Small intestine (tissue), 7 donors: ENCODE measurements at regions not wholly inside any gene's neighbourhood (a gene's known extent, or its start where the extent isn't known, plus 50 kb on each side); places are given as distances from the start of the nearest gene placed in this dataset.

Experiments
- DNase-seq, 2 donors: peaks; one replicate each; pipeline versions ENCODE4 v3.0.0 to v3.0.0-alpha.2; 2013
- FAIRE-seq: peaks from 2 replicates; lab custom pipeline; 2012; peaks lifted over from hg19 to GRCh38; lab: Jason Lieb, UNC
- H3K27ac ChIP-seq, 3 donors: one replicate each; pipeline ENCODE4 v1.5.1; 2013; ENCODE audit warnings: low read length in 2 of 3, mild to moderate bottlenecking in 2 of 3, control low read depth in 1 of 3, inconsistent platforms in 1 of 3, low read depth in 1 of 3, moderate library complexity in 1 of 3
- H3K27me3 ChIP-seq, 3 donors: one replicate each; pipeline ENCODE4 v1.6.1; 2013; ENCODE audit warnings: low read length in 3 of 3, inconsistent platforms in 1 of 3; ENCODE audit not compliant: control insufficient read depth in 3 of 3, insufficient read depth in 3 of 3
- H3K36me3 ChIP-seq, 3 donors: one replicate each; pipeline ENCODE4 v1.6.1; 2013; ENCODE audit warnings: low read length in 3 of 3, inconsistent platforms in 1 of 3, low read depth in 1 of 3, mild to moderate bottlenecking in 1 of 3, moderate library complexity in 1 of 3; ENCODE audit not compliant: control insufficient read depth in 3 of 3, insufficient read depth in 2 of 3
- H3K4me1 ChIP-seq, 3 donors: one replicate each; pipeline ENCODE4 v1.6.1; 2013; ENCODE audit warnings: low read length in 2 of 3, inconsistent platforms in 1 of 3, low read depth in 1 of 3, mild to moderate bottlenecking in 1 of 3, moderate library complexity in 1 of 3; ENCODE audit not compliant: control insufficient read depth in 3 of 3, insufficient read depth in 2 of 3
- H3K4me3 ChIP-seq, 3 donors: one replicate each; pipeline ENCODE4 v1.5.1; 2013; ENCODE audit warnings: low read length in 3 of 3, control low read depth in 1 of 3, inconsistent platforms in 1 of 3, low read depth in 1 of 3, mild to moderate bottlenecking in 1 of 3, moderate library complexity in 1 of 3
- H3K9me3 ChIP-seq, 2 donors: one replicate each; pipeline ENCODE4 v1.6.1; 2013; ENCODE audit warnings: low read depth in 1 of 2, low read length in 1 of 2; ENCODE audit not compliant: control insufficient read depth in 2 of 2, insufficient read depth in 1 of 2
- WGBS, 3 donors: extraction: QIAGEN DNeasy Blood & Tissue Kit; methylation state at CpG; one replicate each; pipeline ENCODE4 v1.1.7; 2013; 5-methylcytosine and 5-hydroxymethylcytosine counted together
- donor health status: healthy with polysubstance abuse.
- donor health status: control.
- donor health status: control.
- donor health status: Bipolar disorder and iron deficiency.
- donor health status: healthy.

- peaks cover 0 to 11% of the 10 kb centered on the region in 2 donors for H3K9me3 ChIP-seq
- H3K4me3 ChIP-seq, result no peak overlapping the region
- H3K36me3 ChIP-seq, result no peaks in the 10 kb centered on the region
- H3K4me1 ChIP-seq, result peaks cover 0 to 5% (median 0%) of the 10 kb centered on the region in 3 donors
- H3K27me3 ChIP-seq, result no peaks in the 10 kb centered on the region
- no peak for DNase-seq
- FAIRE-seq, result no peak
- no peak overlapping the region for H3K27ac ChIP-seq
Measured at GRCh38 chr14:55734731-55735130, 154.7 kb downstream of the KTN1 start.

DNA sequence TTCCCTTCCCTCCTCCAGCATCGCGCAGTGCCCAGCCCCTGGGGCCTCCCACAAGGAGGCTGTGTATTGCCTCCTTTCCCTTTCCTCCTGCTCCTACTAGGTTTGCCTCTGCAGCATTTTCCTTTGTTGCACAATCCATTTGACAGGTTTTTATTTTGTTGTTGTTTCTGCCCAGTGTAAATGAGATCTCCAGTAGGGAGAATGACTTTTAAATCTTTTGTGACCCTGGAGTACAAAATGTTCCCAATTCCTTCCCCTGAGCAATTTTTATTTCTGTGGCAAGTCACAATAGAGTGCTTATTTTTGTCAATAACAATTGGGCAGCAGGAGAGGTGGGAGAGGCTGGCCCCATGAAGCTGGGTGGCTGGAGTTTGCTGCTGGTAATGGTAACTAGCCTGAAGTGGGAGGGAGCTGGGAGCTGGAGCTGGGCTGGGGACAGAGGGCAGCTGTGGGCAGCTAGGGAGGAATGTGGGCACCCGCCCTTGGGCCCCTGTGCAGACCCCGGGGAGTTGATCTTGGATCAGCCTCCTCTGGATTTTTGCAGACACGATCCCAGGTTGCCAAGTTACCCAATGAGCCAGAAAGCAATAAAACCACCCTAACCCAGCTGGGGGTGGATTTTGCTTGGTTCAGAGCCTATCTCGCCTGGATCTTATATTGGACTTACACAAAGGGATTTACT is 160.1 kb downstream of the KTN1 start:
- no peak for DNase-seq
- 43 to 62% (median 51%) methylated on average over 6 of the region's 6 CpGs for WGBS, 3 donors
- FAIRE-seq, result no peak
- Histone ChIP-seq H3K4me3 (no peak overlapping the region), H3K27me3 (no peaks in the 10 kb centered on the region), H3K36me3 (no peaks in the 10 kb centered on the region), H3K9me3 (peaks cover 0 to 5% of the 10 kb centered on the region in 2 donors), H3K4me1 (peaks cover 0 to 9% (median 0%) of the 10 kb centered on the region in 3 donors), H3K27ac (no peak overlapping the region)

GRCh38 chr14:55740649-55740989 is 160.6 kb downstream of the KTN1 start:
- FAIRE-seq (no peak), DNase-seq (no peak)
- Histone ChIP-seq H3K4me3 (no peak overlapping the region), H3K9me3 (peaks cover 0 to 5% of the 10 kb centered on the region in 2 donors), H3K4me1 (peaks cover 0 to 9% (median 0%) of the 10 kb centered on the region in 3 donors), H3K36me3 (no peaks in the 10 kb centered on the region), H3K27me3 (no peaks in the 10 kb centered on the region), H3K27ac (no peak overlapping the region)
- WGBS, 3 donors, result 89 to 96% (median 91%) methylated on average over 3 of the region's 3 CpGs

DNA sequence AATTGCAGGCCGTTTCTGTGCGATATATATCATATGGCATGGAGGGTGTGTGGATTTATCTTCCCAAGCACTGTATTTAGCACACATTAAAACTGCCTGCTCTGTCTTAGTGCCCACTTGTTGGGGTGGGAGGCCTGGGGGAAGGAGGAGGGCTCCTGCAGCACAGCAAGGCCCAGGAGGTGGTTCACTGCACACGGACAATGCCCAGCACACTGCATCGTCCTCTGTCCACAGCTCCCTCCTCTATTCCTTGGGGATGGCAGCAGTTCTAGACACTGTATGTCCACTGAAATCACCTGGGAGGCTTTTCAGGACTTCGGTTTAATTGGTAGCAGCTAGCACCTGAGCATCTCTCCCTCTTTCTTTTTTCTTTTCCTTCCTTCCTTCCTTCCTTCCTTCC is 161.2 kb downstream of the KTN1 start:
- no peaks in the 10 kb centered on the region for H3K9me3 ChIP-seq
- DNase-seq, result no peak
- H3K27ac ChIP-seq, result no peak overlapping the region
- FAIRE-seq, result no peak
- H3K4me3 ChIP-seq, result no peak overlapping the region
- 75 to 83% (median 79%) methylated on average over 5 of the region's 5 CpGs for WGBS, 3 donors
- H3K4me1 ChIP-seq, result peaks cover 0 to 13% (median 3%) of the 10 kb centered on the region in 3 donors
- no peaks in the 10 kb centered on the region for H3K36me3 ChIP-seq
- H3K27me3 ChIP-seq, result no peaks in the 10 kb centered on the region

DNA sequence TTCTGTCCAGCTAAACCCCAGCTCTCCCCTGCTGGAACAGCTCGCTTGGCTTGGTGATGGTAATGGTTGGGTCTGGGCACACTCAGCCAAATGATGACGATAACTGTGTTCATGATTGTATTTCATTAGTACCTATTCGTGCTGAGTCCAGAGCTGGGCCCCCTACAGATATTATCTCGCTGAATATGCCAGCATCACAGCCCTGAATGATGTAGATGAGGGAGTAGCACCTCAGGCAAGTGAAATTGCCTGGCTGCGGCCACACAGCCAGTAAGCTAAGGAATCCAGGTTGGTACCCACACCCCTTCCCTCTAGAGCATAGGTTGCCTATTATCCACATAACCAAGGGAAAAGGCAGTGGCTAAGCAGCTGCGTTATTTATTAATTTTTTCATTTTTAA is 163.5 kb downstream of the KTN1 start:
- FAIRE-seq, result no peak
- WGBS, 3 donors, result 89 to 95% (median 93%) methylated on average over 6 of the region's 6 CpGs
- H3K4me3 ChIP-seq, result no peak overlapping the region
- no peak for DNase-seq
- H3K36me3 ChIP-seq, result no peaks in the 10 kb centered on the region
- H3K27me3 ChIP-seq, result no peaks in the 10 kb centered on the region
- H3K4me1 ChIP-seq, result peaks cover 2 to 29% (median 4%) of the 10 kb centered on the region in 3 donors
- no peaks in the 10 kb centered on the region for H3K9me3 ChIP-seq
- H3K27ac ChIP-seq, result no peak overlapping the region

DNA sequence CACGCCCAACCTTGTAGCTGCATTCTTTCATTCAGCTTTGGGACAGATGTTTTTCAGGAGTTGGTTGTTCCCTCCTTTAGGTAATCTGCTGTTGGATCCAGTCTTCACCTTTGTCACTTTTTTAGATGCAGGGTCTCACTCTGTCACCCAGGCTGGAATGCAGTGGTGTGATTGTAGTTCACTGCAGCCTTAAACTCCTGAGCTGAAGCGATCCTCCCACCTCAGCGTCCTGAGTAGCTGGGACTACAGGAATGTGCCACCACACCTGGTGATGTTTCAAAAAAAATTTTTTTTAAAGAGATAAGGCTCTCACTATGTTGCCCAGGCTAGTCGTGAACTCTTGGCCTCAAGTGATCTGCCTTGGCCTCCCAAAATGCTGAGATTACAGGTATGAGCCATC is 164.3 kb downstream of the KTN1 start:
- Histone ChIP-seq H3K27me3 (no peaks in the 10 kb centered on the region), H3K4me1 (peaks cover 2 to 29% (median 4%) of the 10 kb centered on the region in 3 donors), H3K36me3 (no peaks in the 10 kb centered on the region), H3K9me3 (no peaks in the 10 kb centered on the region), H3K27ac (no peak overlapping the region), H3K4me3 (no peak overlapping the region)
- FAIRE-seq, result no peak
- 86 to 88% (median 86%) methylated on average over 4 of the region's 4 CpGs for WGBS, 3 donors
- no peak for DNase-seq

DNA sequence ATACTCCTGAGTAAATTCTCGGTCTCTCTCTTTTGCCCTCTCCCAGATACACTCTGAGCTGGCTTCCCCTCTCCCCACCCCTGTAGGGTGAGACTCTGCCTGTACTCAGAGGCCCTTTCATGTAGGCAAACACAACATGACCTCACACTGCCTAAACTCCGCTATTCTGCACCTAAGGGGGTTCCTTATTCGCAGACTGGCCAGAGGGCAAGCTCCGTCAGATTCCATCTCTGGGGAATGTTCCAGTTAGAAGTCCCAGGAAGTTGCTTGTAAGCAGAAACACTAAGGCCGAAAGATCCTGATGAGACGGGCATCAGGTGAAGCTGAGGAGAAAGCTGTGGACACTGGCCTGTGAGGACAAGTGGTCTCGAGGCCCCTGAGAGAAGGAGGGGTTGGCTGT is 165.9 kb downstream of the KTN1 start:
- H3K4me3 ChIP-seq, result no peak overlapping the region
- 92 to 95% (median 93%) methylated on average over 7 of the region's 7 CpGs for WGBS, 3 donors
- peak overlapping the region in 1 of 3 donors; percentile 87 for H3K27ac ChIP-seq
- no peak for DNase-seq
- no peak for FAIRE-seq
- H3K27me3 ChIP-seq, result no peaks in the 10 kb centered on the region
- H3K4me1 ChIP-seq, result peaks cover 2 to 22% (median 4%) of the 10 kb centered on the region in 3 donors
- no peaks in the 10 kb centered on the region for H3K9me3 ChIP-seq
- H3K36me3 ChIP-seq, result no peaks in the 10 kb centered on the region

DNA sequence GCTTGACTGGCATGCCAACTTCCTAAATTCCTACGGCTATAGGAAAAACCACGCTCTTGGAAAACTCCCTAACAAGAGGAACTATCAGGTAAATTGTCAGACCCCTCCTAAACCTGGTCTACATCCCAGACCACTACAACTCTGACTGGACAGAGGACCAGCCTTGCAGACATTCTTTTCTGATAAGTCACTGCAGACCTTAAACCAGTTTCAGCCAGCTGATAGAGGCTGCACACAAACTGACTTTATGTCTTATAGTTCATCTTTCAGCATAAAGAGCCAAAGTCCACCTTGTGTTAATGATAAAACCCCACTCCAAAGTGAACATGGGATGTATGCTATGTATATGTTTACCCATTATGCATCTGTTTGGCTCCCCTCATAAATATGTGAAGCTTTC is 166.6 kb downstream of the KTN1 start:
- WGBS, 3 donors, result 94 to 98% (median 94%) methylated on average over 2 of the region's 2 CpGs
- DNase-seq (peak; percentile 78 to 86), FAIRE-seq (no peak)

GRCh38 chr14:55747186-55747585 is 167.2 kb downstream of the KTN1 start:
- Histone ChIP-seq H3K4me1 (peaks cover 2 to 22% (median 4%) of the 10 kb centered on the region in 3 donors), H3K36me3 (no peaks in the 10 kb centered on the region), H3K9me3 (no peaks in the 10 kb centered on the region), H3K27me3 (no peaks in the 10 kb centered on the region), H3K27ac (peak overlapping the region in 1 of 3 donors; percentile 87), H3K4me3 (no peak overlapping the region)
- DNase-seq (no peak), FAIRE-seq (no peak)
- WGBS, 3 donors, result 85 to 90% (median 86%) methylated on average over 6 of the region's 6 CpGs

More for the DNA sequence above, 166.6 kb downstream of the KTN1 start:
- H3K4me1 ChIP-seq, result peaks cover 2 to 22% (median 4%) of the 10 kb centered on the region in 3 donors
- H3K4me3 ChIP-seq, result no peak overlapping the region
- H3K36me3 ChIP-seq, result no peaks in the 10 kb centered on the region
- no peaks in the 10 kb centered on the region for H3K27me3 ChIP-seq
- H3K9me3 ChIP-seq, result no peaks in the 10 kb centered on the region
- H3K27ac ChIP-seq, result peak overlapping the region in 1 of 3 donors; percentile 87
